C1 segment of cervical spinal cord (tissue), 14 donors: ENCODE measurements at regions not wholly inside any gene's neighbourhood (a gene's known extent, or its start where the extent isn't known, plus 50 kb on each side); places are given as distances from the start of the nearest gene placed in this dataset.

Experiments
- DNase-seq, 14 donors: peaks; one replicate each; lab custom pipeline; 2025; lab: John Stamatoyannopoulos, UW

DNA sequence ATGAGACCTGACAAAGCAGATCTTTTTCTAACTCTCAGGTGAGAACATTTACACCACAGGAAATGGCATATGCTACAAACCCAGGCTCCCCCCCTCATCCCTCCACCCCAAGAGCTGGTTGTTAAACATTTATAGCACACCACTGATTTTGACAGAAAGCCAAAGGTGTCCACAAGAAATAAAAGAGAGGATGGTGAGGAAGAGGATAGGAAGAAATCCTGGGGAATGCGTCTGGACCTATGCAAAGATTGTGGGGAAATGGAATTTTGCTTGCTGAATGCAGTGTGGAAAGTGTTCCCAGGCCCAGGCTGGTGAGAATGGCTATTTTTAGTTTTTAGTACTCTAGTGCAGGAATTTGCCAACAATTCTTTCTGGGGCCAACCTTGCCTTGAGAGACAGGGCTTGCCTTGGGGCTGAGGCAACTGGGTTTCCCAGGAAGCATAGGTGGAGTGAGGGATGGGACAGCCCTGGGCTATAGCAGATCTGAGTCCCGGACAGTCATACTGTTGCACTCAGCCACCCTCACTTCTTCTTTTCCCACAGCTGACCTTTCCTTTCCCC, 163.9 kb downstream of the ADAMTS15 start:
- DNase-seq, result no peak

DNA sequence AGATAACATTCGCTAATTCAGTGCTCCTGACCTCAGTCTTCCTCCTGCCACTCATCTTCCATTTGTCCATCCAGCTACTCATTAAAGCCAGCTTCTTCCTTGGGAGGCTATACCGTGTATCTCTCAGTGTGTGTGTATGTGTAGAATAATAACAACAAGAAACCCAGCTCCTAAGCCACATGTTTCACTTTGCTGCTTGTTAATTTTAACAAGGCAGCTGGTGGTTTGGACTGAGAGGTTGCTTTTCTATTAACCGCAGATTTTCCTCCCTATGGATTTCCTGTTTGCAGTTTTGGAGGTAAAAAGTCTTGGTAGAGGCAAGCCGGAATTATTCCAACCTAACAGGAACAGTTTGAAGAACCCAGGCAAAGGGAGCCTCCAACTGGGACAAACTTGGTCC, 165.0 kb downstream of the ADAMTS15 start:
- DNase-seq, result no peak

GRCh38 chr11:130614591-130614990, 166.1 kb downstream of the ADAMTS15 start:
- no peak for DNase-seq

DNA sequence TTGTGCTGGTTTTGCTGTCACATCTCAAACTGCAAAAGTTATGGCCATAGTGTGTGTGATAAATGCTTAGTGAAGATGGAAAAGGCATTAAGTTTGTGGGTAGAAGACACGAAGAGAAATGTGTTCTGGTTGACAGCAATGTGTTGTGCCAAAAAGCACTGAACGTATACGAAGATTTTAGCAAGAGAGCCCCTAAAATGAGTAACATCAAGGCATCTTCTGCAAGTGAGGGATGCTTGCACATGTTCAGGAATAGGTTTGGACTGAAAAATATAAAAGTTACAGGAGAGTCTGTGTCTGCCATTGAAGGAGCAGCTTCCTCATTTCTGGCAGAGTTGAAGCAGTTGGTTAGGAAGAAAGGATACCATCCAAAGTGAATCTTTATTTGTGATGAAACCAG, 167.1 kb downstream of the ADAMTS15 start:
- no peak for DNase-seq

GRCh38 chr11:130616573-130616972, 168.1 kb downstream of the ADAMTS15 start:
- DNase-seq, result no peak

DNA sequence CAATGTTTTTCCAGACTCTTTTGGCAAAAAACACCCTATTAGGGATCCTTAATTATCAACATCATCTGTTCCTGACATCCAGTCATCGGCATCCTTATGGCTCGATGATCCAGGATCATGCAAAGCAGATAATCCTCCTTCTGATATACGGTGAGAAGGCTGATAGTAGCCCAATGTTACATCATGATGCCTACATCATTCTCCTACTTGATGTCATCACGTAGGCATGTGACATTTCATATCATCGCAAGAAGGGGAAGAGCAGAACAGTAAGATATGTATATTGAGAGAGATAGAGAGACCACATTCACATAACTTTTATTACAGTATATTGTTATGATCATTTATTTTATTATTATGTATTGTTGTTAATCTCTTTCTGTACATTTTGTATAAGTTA, 168.6 kb downstream of the ADAMTS15 start:
- DNase-seq, result no peak

GRCh38 chr11:130620548-130620947, 172.1 kb downstream of the ADAMTS15 start:
- DNase-seq, result no peak

- no peak for DNase-seq
Measured at GRCh38 chr11:130622141-130622542, 173.7 kb downstream of the ADAMTS15 start.

DNA sequence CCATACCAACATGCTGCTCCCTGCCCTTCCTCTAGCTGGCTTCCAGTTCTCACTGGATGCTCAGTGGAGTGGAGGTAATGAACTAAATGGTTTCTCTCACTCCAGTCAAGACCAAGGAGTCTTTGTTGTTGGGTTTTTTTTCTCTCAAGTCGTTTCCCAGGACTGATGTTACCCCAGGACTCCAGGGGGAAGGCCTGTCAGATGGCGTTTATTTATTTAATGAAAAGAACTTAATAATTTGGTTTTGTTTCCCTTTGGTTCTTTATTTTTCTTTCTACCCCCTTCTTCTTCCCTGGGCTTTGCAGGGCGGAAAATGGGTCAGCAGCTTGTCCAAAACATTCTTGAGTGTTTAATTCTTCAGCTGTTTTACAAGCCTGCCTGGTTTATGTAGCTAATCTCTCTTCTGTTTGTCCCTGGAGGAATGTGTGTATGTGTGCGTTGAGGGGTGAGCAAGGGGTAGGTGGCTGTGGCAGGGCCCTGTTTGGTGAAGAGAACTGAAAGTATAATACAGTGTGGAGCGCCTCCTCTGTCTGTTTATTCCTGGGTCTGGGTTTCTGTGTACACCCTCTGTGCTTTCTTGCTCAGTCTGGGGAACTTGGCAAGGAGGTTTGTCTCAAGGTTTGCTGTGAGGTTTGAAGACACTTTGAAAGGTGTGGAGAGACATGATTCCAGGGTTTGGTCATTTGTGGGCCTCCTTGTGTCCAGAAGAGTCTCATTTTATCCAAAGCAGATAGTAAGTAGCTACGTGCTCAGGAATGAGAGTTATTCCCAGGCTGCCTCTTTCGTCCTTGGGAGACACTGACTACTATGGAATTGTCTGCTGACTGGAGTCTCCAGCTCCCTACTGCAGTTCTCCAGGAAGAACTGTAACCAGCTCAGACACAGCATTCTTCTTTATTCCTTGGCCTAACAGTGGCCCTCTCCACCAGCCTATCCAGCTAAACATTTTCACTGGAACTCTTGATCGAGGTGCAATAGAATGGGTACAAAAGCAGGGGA, 175.5 kb downstream of the ADAMTS15 start:
- no peak for DNase-seq

DNA sequence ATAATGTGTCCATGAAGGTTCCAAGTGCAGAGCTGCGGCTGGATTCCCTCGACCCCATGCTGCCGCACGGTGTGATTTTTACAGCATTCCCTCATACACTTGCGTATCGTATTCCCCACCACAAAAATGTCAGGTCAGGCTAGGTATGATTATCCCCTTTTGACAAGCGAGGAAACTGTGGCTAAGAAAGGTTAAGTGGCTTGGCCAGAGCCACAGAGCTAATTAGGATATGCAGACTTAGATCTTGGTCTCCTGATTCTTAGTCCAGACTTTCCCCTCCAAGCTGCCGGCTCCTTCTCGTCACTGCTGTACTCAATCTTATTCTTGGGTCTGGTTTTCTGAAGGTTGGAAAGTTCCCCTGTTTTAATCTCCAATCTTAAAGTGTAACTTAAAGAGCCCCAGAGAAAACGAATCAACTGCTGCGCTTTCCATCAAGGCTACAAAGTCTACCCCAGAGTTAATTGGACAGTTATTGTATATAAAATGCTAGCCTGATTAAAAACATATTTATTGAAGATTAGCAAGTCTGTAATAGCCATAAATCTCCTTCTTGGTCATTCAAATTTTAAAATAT, 176.6 kb downstream of the ADAMTS15 start:
- no peak for DNase-seq

GRCh38 chr11:130625578-130626306, 177.3 kb downstream of the ADAMTS15 start:
- peak in 1 of 14 donors; percentile 57 for DNase-seq

GRCh38 chr11:130629039-130629438, 180.6 kb downstream of the ADAMTS15 start:
- DNase-seq, result no peak

GRCh38 chr11:130631119-130631518, 182.7 kb downstream of the ADAMTS15 start:
- DNase-seq, result no peak

DNA sequence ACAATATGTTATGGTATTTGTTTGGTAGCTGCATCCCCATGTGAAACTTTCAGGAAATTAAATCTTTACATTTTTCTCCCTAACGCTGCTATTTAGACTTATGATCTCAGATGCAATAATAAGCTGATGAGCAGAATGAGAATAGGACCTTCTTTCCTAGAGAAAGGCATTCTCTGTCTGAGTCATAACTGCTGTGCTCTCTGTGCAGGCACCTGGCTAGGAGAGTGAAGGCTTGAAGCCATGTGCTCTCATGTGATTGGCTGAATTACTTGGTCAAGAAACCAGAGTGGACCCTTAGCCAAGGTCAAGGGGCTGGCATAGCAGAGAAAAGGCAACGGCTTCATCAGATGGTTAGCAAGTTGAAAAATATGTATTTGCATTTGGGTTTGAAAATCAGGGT, 185.0 kb downstream of the ADAMTS15 start:
- DNase-seq, result no peak

DNA sequence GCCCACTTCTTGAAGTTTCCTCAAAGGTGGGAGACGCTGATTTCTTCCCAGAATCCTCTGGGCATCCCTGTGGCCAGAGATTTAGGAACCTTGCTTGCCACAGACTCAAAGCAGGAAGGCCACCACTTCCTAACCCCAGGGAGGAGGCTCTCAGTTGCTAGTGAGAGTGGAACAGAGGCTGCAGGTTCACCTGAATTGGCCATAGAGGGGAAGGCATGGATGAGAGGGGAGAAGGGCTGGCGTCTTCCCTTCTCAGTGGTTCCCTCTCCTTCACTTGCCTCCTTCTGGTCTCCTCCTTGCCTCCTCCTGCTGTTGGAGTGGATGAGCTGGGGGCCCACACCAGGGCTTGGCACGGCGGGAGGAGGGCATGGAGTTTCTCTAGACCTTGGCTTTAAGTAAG, 185.7 kb downstream of the ADAMTS15 start:
- no peak for DNase-seq

DNA sequence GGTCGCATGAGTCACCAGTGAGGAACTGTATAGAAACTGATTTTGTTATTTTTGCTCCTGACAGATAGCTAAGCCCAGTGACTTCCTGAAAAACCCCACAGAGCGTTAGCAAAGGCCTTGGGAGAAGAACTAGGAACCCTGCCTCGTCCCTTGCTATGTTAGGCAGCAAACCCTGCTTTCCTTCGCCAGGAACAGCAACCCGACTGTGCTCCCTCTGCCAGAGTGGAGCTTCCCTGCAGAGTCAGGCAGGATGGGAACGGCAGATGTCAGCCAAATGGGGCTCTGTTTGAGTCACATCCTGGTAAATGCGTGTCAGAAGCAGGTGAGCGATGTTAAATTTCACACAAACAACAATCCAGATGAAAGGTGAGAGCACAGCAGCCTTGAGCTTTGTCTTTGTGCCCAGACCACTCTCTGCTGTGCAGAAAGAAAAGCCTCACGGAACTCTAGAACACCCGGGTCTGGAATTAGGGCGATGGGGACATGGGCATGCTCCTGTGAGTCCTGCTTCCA, 186.6 kb downstream of the ADAMTS15 start:
- peak in 2 of 14 donors; percentile 31 to 81 for DNase-seq

DNA sequence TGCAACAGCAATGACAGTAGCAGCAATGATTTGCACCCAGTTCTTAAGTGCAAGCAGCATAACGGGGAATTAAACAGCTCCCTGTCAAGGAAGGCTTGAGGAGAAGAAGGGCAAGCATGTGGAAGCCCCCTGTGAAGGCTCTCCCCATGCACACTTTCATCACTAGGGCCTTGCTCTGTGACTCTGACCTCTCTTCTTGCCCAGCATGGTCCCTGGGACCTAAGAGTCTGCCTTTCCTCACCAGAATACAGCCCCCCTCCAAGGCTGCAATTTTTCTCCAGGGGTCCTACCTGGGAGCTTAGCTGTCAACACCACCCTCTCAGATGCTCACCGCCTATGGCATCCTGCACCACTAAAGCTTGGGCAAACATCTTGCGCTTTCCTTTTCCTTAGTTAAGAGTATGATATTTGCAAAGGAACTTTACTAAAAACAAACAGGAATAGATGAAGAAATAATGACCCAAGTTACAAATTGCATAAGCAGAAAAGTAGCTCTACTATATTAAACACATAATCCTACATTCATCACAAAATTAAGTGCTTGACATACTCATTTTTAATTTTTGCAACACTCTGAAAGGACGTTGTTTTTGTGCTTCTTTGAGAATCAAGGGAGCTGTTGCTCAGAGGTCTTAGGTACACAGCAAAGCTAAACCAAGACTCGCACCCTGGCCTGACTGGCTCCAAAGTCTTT, 187.6 kb downstream of the ADAMTS15 start:
- no peak for DNase-seq

DNA sequence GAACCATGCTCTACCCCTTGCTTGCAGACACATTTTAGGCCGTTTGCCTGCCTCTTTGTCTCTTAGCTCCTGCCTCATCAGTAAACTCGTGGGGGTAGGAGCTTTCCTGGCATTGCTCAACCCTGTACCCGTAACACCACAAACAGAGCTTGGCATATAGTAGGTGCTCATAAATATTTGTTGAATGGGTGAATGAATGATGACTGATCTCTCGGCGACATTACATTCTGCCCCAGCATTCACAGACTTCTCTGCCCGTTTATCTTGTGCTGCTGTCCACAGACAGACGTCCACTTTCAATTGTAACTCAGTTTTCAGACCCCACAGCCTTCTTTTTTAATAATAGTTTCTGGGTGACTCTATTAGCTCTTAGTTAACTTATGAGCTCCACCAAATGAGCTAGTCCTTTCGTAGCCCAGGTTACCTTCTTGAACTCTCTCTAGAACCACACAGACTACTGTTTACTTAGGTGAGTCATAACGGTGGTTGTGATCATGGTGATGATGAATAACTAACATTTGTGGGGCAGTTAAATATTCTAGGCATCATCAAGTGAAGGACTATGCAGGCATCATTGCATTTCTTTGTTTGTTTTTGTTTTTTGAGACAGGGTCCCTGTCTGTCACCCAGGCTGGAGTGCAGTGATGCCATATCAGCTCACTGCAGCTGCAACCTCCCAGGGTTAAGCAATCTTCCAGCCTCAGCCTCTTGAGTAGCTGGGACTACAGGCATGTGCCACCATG, 188.4 kb downstream of the ADAMTS15 start:
- DNase-seq, result peak in 1 of 14 donors; percentile 36

DNA sequence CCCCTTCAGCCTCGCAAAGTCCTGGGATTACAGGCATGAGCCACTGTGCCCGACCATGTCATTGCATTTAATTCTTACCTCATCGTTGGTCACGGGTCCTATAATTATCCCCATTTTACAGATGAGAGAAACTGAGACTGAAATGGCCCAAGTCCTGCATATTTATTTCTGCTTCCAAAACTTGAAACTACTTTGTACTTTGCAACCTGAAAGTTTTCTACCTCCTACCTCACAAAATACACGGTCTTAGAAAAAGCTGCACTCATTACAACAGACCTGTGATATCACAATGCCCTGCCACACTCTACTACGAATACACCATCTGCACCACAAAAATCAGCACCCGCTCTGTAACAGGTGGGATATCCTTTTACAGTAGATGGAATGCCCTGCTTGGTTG, 189.1 kb downstream of the ADAMTS15 start:
- DNase-seq, result no peak

DNA sequence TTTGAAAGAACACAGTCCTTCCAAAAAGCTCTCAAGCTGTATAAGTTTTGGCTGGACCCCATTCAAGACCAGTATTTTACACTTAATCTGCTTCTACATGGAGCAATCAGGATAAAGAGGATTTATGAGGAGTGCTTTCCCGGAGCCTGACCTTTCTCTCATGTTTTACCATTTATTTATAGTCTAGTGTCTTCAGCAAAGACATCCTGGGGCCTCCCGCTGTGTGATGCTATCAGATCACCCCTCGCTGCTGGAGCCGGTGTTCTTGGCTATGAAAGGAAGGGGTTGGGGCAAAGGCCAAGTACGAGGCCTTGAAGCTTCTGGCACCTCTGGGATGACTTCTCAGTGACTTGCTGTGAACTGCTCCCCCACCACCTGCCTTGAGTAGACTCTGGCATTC, 189.6 kb downstream of the ADAMTS15 start:
- no peak for DNase-seq
